ENCODE measurements at regions not wholly inside any gene's neighbourhood (a gene's known extent, or its start where the extent isn't known, plus 50 kb on each side); places are given as distances from the start of the nearest gene placed in this dataset.
A peak's percentile ranks its signal among the peaks of the same experiment; 100 is the strongest.

- no peak for DNase-seq (ENCODE audit: low spot score)
Observed at GRCh38 chr16:7185165-7185564, 147.5 kb upstream of the RBFOX1 start.

- DNase-seq (ENCODE audit: low spot score), result no peak
Observed at GRCh38 chr16:7183768-7184167, 148.9 kb upstream of the RBFOX1 start.

- DNase-seq (ENCODE audit: low spot score), result no peak
Observed at GRCh38 chr16:7182510-7183109, 150.0 kb upstream of the RBFOX1 start.

GRCh38 chr16:7177875-7178274 is 154.8 kb upstream of the RBFOX1 start:
- no peak for DNase-seq (ENCODE audit: low spot score)

GRCh38 chr16:7171151-7171550 is 161.5 kb upstream of the RBFOX1 start:
- no peak for DNase-seq (ENCODE audit: low spot score)

- no peak for DNase-seq (ENCODE audit: low spot score)
Observed at GRCh38 chr16:7167626-7168025, 165.0 kb upstream of the RBFOX1 start.

- DNase-seq (ENCODE audit: low spot score), result no peak
Observed at GRCh38 chr16:7161891-7162290, 170.8 kb upstream of the RBFOX1 start.

- no peak for DNase-seq (ENCODE audit: low spot score)
Observed at GRCh38 chr16:7160093-7160492, 172.6 kb upstream of the RBFOX1 start.

- DNase-seq (ENCODE audit: low spot score), result no peak
Observed at GRCh38 chr16:7158481-7158880, 174.2 kb upstream of the RBFOX1 start.

GRCh38 chr16:7150230-7150629 is 182.4 kb upstream of the RBFOX1 start:
- DNase-seq (ENCODE audit: low spot score), result no peak

GRCh38 chr16:7148606-7149005 is 184.0 kb upstream of the RBFOX1 start:
- DNase-seq (ENCODE audit: low spot score), result no peak

- DNase-seq (ENCODE audit: low spot score), result peak; percentile 51
Observed at GRCh38 chr16:7140899-7141298, 191.7 kb upstream of the RBFOX1 start.

- DNase-seq (ENCODE audit: low spot score), result peak; percentile 28
Observed at GRCh38 chr16:7137560-7138330, 194.9 kb upstream of the RBFOX1 start.

GRCh38 chr16:7132465-7132864 is 200.2 kb upstream of the RBFOX1 start:
- DNase-seq (ENCODE audit: low spot score), result no peak

- DNase-seq (ENCODE audit: low spot score), result no peak
Observed at GRCh38 chr16:7124701-7125100, 207.9 kb upstream of the RBFOX1 start.

- no peak for DNase-seq (ENCODE audit: low spot score)
Observed at GRCh38 chr16:7124242-7124641, 208.4 kb upstream of the RBFOX1 start.

- no peak for DNase-seq (ENCODE audit: low spot score)
Observed at GRCh38 chr16:7116734-7117133, 215.9 kb upstream of the RBFOX1 start.

- DNase-seq (ENCODE audit: low spot score), result no peak
Observed at GRCh38 chr16:7115898-7116297, 216.7 kb upstream of the RBFOX1 start.

- no peak for DNase-seq (ENCODE audit: low spot score)
Observed at GRCh38 chr16:7113949-7114348, 218.7 kb upstream of the RBFOX1 start.

- DNase-seq (ENCODE audit: low spot score), result no peak
Observed at GRCh38 chr16:7113395-7113794, 219.2 kb upstream of the RBFOX1 start.

GRCh38 chr16:7111265-7111664 is 221.4 kb upstream of the RBFOX1 start:
- no peak for DNase-seq (ENCODE audit: low spot score)

- no peak for DNase-seq (ENCODE audit: low spot score)
Observed at GRCh38 chr16:7107436-7107835, 225.2 kb upstream of the RBFOX1 start.

- DNase-seq (ENCODE audit: low spot score), result no peak
Observed at GRCh38 chr16:7103056-7103455, 229.6 kb upstream of the RBFOX1 start.

- DNase-seq (ENCODE audit: low spot score), result no peak
Observed at GRCh38 chr16:7101054-7101453, 231.6 kb upstream of the RBFOX1 start.
